ENCODE measurements at regions not wholly inside any gene's neighbourhood (a gene's known extent, or its start where the extent isn't known, plus 50 kb on each side); places are given as distances from the start of the nearest gene placed in this dataset.

DNA sequence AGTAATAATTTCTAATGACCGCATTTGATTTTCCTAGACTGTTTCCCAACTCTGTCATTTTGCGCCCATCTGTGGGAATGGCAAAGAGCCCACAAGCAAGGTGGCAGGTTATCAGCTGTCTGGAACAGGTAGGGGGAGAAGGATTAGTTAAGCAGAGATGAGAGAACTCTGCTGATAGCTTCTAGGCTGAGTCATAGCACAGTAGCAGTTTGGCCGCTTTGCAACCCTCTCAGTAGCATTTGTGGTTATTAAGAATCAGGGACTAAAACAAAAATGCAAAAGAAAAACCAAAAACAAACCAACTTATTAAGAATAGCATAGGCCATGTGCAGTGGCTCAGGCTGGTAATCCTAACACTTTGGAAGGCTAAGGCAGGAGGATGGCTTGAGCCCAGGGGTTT lies 602.7 kb upstream of the SORCS1 start:
- Mint-ChIP-seq H3K36me3 (no peaks in the 10 kb centered on the region), H3K27me3 (no peaks in the 10 kb centered on the region), H3K9me3 (peaks cover 22% of the 10 kb centered on the region), H3K4me3 (no peak overlapping the region), H3K4me1 (no peaks in the 10 kb centered on the region), H3K27ac (no peak overlapping the region)
- CTCF ChIA-PET = no interaction called here
- DNase-seq = no peak

DNA sequence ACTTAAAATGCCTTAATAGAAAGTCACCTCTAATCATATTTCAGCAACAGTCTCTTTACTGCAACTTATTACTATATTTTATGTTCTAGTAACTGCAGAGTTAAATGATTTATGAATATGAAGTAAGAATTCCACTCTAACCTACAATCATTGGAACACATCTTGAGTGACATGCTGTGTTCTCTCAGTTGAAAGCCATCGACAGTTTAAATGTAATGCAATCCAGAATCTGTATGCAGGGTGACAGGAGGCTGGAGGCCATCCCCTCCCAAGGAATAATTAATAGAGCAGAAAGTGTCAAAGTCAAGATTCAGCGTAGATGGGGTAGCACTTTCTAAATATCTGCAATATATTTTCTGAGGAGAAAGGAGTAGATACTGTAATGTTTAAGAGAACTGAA lies 590.3 kb upstream of the SORCS1 start:
- H3K36me3 Mint-ChIP-seq = no peaks in the 10 kb centered on the region
- H3K4me1 Mint-ChIP-seq = no peaks in the 10 kb centered on the region
- H3K9me3 Mint-ChIP-seq = peaks cover 3% of the 10 kb centered on the region
- no peak overlapping the region for H3K27ac Mint-ChIP-seq
- no peaks in the 10 kb centered on the region for H3K27me3 Mint-ChIP-seq
- CTCF ChIA-PET = no interaction called here
- no peak for DNase-seq
- no peak overlapping the region for H3K4me3 Mint-ChIP-seq

DNA sequence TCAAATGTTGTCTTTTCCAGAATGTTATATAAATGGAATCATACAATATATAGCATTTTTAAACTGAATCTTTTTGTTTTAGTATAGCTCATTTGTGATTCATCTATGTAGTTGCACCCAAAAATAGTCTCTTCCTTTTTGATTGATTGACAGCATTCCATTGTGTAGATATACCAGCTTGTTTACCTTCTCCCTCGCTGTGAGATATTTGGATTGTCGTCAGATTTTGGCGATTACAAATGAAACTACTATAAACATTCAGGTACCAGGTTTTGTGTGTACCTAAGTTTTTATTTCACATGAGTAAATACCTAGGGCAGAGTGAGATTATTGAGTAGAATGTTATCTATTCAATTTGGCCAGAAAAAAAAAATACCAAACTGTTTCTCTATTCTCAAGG lies 584.7 kb upstream of the SORCS1 start:
- H3K36me3 Mint-ChIP-seq = no peaks in the 10 kb centered on the region

DNA sequence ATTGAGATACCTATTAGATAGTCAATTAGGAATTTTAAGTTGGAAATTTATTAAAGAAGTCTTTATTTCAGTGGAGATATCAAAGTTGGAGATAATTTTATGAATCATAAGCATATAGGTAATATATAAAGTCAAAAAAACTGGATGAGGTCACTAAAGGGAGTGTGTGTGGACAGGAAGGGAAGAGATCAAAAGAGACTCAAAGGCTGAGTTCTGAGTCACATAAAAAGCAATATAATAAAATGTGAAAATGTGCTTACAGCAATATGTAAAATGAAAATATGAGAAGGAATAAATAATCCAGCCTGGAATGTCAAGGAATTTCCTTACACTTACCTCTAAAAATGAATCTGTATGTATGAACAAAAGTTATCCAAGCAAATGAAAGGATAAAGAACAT lies 583.3 kb upstream of the SORCS1 start:
- Mint-ChIP-seq H3K4me1 (no peaks in the 10 kb centered on the region), H3K4me3 (no peak overlapping the region)

More for the DNA sequence above, 584.7 kb upstream of the SORCS1 start:
- Mint-ChIP-seq H3K27me3 (no peaks in the 10 kb centered on the region), H3K9me3 (peaks cover 13% of the 10 kb centered on the region), H3K4me3 (no peak overlapping the region), H3K4me1 (no peaks in the 10 kb centered on the region), H3K27ac (no peak overlapping the region)
- no peak for DNase-seq
- CTCF ChIA-PET = no interaction called here

DNA sequence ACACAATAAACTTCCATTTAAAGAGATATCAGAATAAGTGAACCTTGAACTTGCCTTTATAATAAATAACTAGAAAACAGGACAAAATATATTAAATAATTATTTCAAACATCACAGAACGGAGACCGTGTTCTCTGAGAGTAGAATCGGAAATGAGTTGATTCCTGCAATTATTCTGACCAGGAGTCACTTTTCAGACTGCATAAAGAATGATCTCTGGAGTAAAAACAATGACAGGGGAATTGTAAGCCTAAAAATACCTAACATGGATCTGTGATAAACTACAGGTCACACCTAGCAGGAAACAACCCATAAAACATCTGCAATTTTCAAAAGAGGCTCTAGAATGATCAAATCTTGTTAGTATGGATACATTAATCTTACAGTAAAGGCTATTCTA lies 577.5 kb upstream of the SORCS1 start:
- H3K27me3 Mint-ChIP-seq = no peaks in the 10 kb centered on the region
- CTCF ChIA-PET = no interaction called here
- no peak overlapping the region for H3K4me3 Mint-ChIP-seq
- peaks cover 17% of the 10 kb centered on the region for H3K9me3 Mint-ChIP-seq
- H3K4me1 Mint-ChIP-seq = no peaks in the 10 kb centered on the region
- H3K36me3 Mint-ChIP-seq = no peaks in the 10 kb centered on the region
- H3K27ac Mint-ChIP-seq = no peak overlapping the region
- no peak for DNase-seq

More for the DNA sequence above, 583.3 kb upstream of the SORCS1 start:
- no peak for DNase-seq
- no peaks in the 10 kb centered on the region for H3K36me3 Mint-ChIP-seq
- no peaks in the 10 kb centered on the region for H3K27me3 Mint-ChIP-seq
- CTCF ChIA-PET = no interaction called here
- H3K27ac Mint-ChIP-seq = no peak overlapping the region
- peaks cover 13% of the 10 kb centered on the region for H3K9me3 Mint-ChIP-seq

DNA sequence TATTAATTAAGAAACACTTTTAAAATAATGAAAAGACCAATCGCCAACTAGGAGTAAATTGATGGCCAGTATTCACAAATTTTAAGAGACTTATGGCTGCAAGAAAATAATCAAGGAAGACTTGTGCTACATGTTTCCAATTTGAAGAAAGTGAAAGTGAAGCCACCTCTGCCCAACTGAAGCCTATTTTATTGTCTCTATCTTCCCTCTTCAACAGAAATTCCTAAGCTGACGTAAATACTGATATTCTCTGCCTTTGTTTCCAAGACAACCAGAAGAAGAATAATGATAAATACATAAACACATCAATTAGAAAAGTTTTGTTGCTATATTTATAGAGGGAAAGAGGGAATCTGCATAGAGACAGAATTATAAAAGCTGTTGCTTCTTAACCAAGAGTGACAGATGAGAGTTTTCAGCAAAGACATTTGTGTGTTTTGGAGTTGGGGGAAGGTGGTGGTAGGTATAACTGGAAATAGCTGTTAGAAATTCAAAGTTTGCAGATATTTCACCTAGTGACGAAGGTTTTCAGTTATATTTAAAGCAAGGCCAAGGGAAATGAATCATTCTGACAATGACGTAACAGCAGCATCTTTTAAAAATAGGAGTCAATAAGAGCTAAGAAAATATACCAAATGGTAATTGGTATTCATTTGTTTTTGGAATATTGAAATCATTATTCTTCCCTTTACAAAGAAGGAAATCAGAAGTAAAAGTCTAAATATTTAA lies 576.6 kb upstream of the SORCS1 start:
- DNase-seq = no peak
- H3K4me3 Mint-ChIP-seq = no peak overlapping the region
- no peak overlapping the region for H3K27ac Mint-ChIP-seq
- no peaks in the 10 kb centered on the region for H3K4me1 Mint-ChIP-seq
- H3K27me3 Mint-ChIP-seq = no peaks in the 10 kb centered on the region
- CTCF ChIA-PET = no interaction called here
- peaks cover 17% of the 10 kb centered on the region for H3K9me3 Mint-ChIP-seq
- H3K36me3 Mint-ChIP-seq = no peaks in the 10 kb centered on the region

- H3K27me3 Mint-ChIP-seq = no peaks in the 10 kb centered on the region
- H3K4me3 Mint-ChIP-seq = no peak overlapping the region
- H3K27ac Mint-ChIP-seq = no peak overlapping the region
- H3K4me1 Mint-ChIP-seq = no peaks in the 10 kb centered on the region
- DNase-seq = no peak
- no peaks in the 10 kb centered on the region for H3K36me3 Mint-ChIP-seq
- H3K9me3 Mint-ChIP-seq = peaks cover 13% of the 10 kb centered on the region
- CTCF ChIA-PET = no interaction called here
Measured at GRCh38 chr10:107739951-107740350, 575.4 kb upstream of the SORCS1 start.

GRCh38 chr10:107733328-107734130 lies 569.0 kb upstream of the SORCS1 start:
- no peaks in the 10 kb centered on the region for H3K4me1 Mint-ChIP-seq
- H3K36me3 Mint-ChIP-seq = no peaks in the 10 kb centered on the region
- peaks cover 33% of the 10 kb centered on the region for H3K9me3 Mint-ChIP-seq
- CTCF ChIA-PET = no interaction called here
- H3K27ac Mint-ChIP-seq = no peak overlapping the region
- H3K27me3 Mint-ChIP-seq = no peaks in the 10 kb centered on the region
- no peak for DNase-seq
- H3K4me3 Mint-ChIP-seq = no peak overlapping the region

- CTCF ChIA-PET = no interaction called here
- no peak overlapping the region for H3K4me3 Mint-ChIP-seq
- H3K9me3 Mint-ChIP-seq = peaks cover 28% of the 10 kb centered on the region
- H3K36me3 Mint-ChIP-seq = no peaks in the 10 kb centered on the region
- no peak for DNase-seq
- no peaks in the 10 kb centered on the region for H3K27me3 Mint-ChIP-seq
- H3K4me1 Mint-ChIP-seq = no peaks in the 10 kb centered on the region
- no peak overlapping the region for H3K27ac Mint-ChIP-seq
Measured at GRCh38 chr10:107732045-107732444, 567.5 kb upstream of the SORCS1 start.

- CTCF ChIA-PET = no interaction called here
- no peak for DNase-seq
- no peak overlapping the region for H3K27ac Mint-ChIP-seq
- H3K9me3 Mint-ChIP-seq = peaks cover 32% of the 10 kb centered on the region
- H3K4me1 Mint-ChIP-seq = no peaks in the 10 kb centered on the region
- H3K27me3 Mint-ChIP-seq = no peaks in the 10 kb centered on the region
- no peak overlapping the region for H3K4me3 Mint-ChIP-seq
- H3K36me3 Mint-ChIP-seq = no peaks in the 10 kb centered on the region
Measured at GRCh38 chr10:107728807-107729206, 564.3 kb upstream of the SORCS1 start.

- no peak for DNase-seq
- Mint-ChIP-seq H3K4me3 (no peak overlapping the region), H3K4me1 (no peaks in the 10 kb centered on the region), H3K36me3 (no peaks in the 10 kb centered on the region), H3K9me3 (peaks cover 28% of the 10 kb centered on the region), H3K27me3 (no peaks in the 10 kb centered on the region), H3K27ac (no peak overlapping the region)
- CTCF ChIA-PET = no interaction called here
Measured at GRCh38 chr10:107727767-107728317, 563.3 kb upstream of the SORCS1 start.

DNA sequence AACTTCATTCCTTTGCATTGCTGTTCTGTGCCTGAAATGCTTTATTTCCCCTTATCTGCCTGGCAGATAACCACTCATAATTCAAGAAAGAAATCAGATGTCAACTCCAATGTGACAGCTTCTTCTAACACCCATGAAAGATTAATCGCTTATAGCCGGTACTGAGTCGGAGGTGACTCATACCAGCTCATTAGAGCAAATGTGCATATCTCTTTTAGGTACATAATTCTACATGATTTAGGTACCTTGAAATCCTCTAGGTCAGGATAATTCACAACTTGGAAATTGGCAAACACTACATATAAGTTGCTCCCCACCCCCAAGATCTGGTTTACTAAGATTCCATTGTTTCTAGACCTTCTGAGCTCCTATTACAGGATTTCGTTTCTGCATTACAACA lies 554.4 kb upstream of the SORCS1 start:
- no peak for DNase-seq
- Mint-ChIP-seq H3K4me1 (no peaks in the 10 kb centered on the region), H3K9me3 (peaks cover 14% of the 10 kb centered on the region), H3K27me3 (no peaks in the 10 kb centered on the region), H3K36me3 (no peaks in the 10 kb centered on the region), H3K4me3 (no peak overlapping the region), H3K27ac (no peak overlapping the region)
- CTCF ChIA-PET = no interaction called here

DNA sequence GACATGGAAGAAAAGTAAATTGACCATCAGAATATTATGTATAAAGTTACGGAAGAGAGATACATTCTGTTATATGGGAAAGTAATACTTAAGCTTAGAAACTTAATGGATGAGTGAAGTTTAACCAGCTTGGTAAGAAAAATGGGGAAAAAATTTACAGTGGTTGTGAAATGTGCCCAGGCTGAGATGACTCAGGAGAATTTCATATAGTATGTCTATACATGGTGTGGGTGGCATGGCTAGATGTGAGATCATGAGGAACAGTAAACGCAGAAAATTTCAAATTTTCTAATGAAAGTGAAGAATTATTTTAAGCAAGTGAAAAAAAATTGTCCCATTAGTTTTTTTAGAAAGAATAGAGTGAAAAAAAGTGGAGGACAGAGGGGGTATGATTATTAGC lies 552.5 kb upstream of the SORCS1 start:
- Mint-ChIP-seq H3K4me1 (no peaks in the 10 kb centered on the region), H3K4me3 (no peak overlapping the region), H3K36me3 (no peaks in the 10 kb centered on the region), H3K27ac (no peak overlapping the region), H3K9me3 (peaks cover 13% of the 10 kb centered on the region), H3K27me3 (no peaks in the 10 kb centered on the region)
- DNase-seq = no peak
- CTCF ChIA-PET = no interaction called here

DNA sequence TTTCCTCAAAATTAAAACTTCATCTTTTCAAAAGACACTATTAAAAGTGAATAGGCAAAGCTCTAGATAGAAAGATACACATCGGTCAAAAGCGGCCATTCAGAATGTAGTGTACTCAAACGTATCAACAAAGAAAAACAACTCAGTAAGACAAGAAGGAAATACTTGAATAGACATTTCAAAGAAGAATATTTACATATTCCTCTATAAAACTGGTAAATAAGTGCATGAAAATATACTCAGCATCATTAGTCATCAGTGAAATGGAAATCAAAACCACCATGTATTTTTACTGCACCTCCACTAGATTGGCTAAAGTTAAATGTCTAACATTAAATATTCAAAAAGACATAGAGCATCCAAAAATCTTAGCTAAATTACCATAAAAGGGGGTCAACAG lies 551.1 kb upstream of the SORCS1 start:
- CTCF ChIA-PET = no interaction called here
- H3K27ac Mint-ChIP-seq = no peak overlapping the region
- H3K9me3 Mint-ChIP-seq = peaks cover 12% of the 10 kb centered on the region
- no peaks in the 10 kb centered on the region for H3K4me1 Mint-ChIP-seq
- no peaks in the 10 kb centered on the region for H3K36me3 Mint-ChIP-seq
- DNase-seq = no peak
- H3K4me3 Mint-ChIP-seq = no peak overlapping the region
- no peaks in the 10 kb centered on the region for H3K27me3 Mint-ChIP-seq

DNA sequence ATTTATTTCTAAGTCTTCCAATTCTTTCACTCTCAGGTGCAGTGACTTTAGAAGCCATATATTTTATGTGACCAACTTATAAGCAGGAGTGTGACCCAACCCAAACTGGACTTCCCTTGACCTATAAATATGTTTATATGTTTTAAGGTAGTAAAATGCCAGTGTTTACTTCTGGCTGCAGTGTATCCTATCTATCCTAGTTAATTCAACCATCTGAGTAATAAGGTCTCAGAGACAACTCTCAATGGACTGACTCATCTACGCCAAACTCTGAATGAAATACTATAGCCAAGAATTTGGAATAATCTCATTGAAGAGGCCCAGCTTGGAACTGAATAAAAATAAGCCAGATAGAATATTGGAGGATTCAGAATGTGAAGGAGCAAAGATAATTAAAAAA lies 544.5 kb upstream of the SORCS1 start:
- CTCF ChIA-PET = no interaction called here
- Mint-ChIP-seq H3K27ac (no peak overlapping the region), H3K4me1 (no peaks in the 10 kb centered on the region), H3K4me3 (no peak overlapping the region), H3K27me3 (no peaks in the 10 kb centered on the region), H3K9me3 (peaks cover 9% of the 10 kb centered on the region), H3K36me3 (no peaks in the 10 kb centered on the region)
- DNase-seq = no peak
